Type B pancreatic cell (in vitro differentiated cells): ENCODE measurements at regions not wholly inside any gene's neighbourhood (a gene's known extent, or its start where the extent isn't known, plus 50 kb on each side); places are given as distances from the start of the nearest gene placed in this dataset.
"Not testable (repeated sequence)": the region's sequence is repeated elsewhere in the genome, so short reads cannot be mapped to it uniquely, and the experiment has no call there.

Experiments used
- DNase-seq: peaks from one replicate; pipeline ENCODE4 v3.0.0; 2021; ENCODE audit warnings: mixed read lengths; ENCODE audit not compliant: unreplicated experiment; ENCODE audit errors: extremely low spot score
- H3K27ac Mint-ChIP-seq: 2 replicates; pipeline ENCODE4 v1.8.0; 2021; ENCODE audit warnings: mild to moderate bottlenecking, mixed read lengths
- H3K27me3 Mint-ChIP-seq: 2 replicates; pipeline ENCODE4 v1.8.0; 2021; ENCODE audit warnings: mixed read lengths
- H3K36me3 Mint-ChIP-seq: 2 replicates; pipeline ENCODE4 v1.8.0; 2021; ENCODE audit warnings: mixed read lengths
- H3K4me1 Mint-ChIP-seq: one replicate; pipeline ENCODE4 v1.8.0; 2021; ENCODE audit warnings: mixed read lengths; ENCODE audit not compliant: unreplicated experiment
- H3K4me3 Mint-ChIP-seq: 2 replicates; pipeline ENCODE4 v1.8.0; 2021; ENCODE audit warnings: mild to moderate bottlenecking, mixed read lengths
- H3K9me3 Mint-ChIP-seq: 2 replicates; pipeline ENCODE4 v1.8.0; 2021; ENCODE audit warnings: mixed read lengths
- TF ChIP-seq, protein P1 (sequence below): fragments of 200-600 bp; sonication (generic); conservative IDR thresholded peaks from 2 replicates; pipeline ENCODE4 v1.5.0; 2021; ENCODE audit warnings: antibody characterized with exemption, mild to moderate bottlenecking

DNA sequence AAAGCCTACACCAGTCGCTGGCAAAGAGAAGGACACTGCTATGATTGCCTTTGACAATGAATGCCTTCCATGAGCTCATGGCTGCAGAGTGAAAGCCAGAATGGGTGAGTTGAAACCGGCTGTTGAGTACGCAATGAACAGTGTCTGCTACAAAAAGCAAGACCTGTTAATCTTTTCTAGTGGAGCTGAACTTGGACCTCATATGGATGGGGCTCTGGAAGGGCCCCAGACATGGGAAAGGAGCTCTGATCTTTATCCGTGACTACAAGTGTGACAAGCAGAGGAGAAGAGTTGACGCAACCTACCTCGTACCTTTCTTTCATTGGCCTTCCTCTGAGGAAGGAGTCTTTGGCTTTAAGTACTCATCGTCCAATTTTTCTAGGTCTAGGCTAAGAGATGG, 67.1 kb upstream of the TSC22D1 start:
- no peak overlapping the region for H3K4me3 Mint-ChIP-seq
- DNase-seq, result no peak
- H3K36me3 Mint-ChIP-seq, result no peaks in the 10 kb centered on the region
- TF ChIP-seq, protein P1, sequence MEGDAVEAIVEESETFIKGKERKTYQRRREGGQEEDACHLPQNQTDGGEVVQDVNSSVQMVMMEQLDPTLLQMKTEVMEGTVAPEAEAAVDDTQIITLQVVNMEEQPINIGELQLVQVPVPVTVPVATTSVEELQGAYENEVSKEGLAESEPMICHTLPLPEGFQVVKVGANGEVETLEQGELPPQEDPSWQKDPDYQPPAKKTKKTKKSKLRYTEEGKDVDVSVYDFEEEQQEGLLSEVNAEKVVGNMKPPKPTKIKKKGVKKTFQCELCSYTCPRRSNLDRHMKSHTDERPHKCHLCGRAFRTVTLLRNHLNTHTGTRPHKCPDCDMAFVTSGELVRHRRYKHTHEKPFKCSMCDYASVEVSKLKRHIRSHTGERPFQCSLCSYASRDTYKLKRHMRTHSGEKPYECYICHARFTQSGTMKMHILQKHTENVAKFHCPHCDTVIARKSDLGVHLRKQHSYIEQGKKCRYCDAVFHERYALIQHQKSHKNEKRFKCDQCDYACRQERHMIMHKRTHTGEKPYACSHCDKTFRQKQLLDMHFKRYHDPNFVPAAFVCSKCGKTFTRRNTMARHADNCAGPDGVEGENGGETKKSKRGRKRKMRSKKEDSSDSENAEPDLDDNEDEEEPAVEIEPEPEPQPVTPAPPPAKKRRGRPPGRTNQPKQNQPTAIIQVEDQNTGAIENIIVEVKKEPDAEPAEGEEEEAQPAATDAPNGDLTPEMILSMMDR, result no peak
- H3K4me1 Mint-ChIP-seq, result peaks cover 2% of the 10 kb centered on the region
- H3K27me3 Mint-ChIP-seq, result no peaks in the 10 kb centered on the region
- H3K27ac Mint-ChIP-seq, result no peak overlapping the region
- H3K9me3 Mint-ChIP-seq, result no peaks in the 10 kb centered on the region

DNA sequence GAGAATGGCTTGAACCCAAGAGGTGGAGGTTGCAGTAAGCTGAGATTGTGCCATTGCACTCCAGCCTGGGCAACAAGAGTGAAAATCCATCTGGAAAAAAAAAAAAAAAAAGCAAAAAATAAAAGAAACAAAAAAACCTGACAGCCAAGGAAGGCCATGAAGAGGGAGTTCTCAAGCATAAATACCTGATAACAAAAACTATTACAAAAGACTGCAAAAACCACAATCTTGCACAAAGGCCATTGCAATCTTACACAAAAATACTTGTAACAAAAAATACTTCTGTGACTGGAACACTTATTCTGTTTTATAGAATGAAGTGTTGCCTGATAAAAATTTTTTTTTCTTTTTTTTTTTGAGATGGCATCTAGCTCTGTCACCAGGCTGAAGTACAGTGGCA, 61.5 kb upstream of the TSC22D1 start:
- no peak overlapping the region for H3K27ac Mint-ChIP-seq

DNA sequence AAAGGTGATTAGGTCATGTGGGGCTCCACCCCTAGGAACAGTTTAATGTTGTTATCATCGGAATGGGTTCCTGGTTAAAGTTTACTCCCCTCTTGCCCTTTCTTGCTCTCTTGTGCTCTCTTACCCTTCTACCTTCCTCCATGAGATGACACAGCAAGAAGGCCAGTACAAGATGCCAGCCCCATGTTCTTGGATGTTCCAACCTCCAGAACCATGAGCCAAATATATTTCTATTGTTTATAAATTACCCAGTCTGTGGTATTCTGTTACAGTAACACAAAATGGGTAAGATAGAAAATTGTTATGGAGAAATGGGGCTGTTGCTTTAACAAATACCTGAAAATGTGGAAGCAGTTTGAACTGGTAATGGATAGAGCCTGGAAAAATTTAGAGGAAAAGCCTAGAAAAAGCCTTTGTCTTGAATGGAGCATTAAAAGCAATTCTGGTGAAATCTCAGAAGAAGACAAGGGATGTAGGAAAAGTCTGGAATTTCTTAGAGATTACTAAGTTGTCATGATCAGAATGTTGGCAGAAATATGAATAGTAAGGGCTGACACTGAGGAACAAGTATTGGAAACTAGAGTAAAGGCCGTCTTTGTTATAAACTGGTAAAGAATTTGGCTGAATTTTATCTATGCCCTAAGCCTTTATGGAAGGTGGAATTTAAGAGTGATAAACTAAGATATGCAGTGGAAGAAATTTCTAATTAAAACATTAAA, 53.5 kb upstream of the TSC22D1 start:
- Mint-ChIP-seq H3K27me3 (no peaks in the 10 kb centered on the region), H3K4me1 (no peaks in the 10 kb centered on the region), H3K9me3 (no peaks in the 10 kb centered on the region), H3K27ac (no peak overlapping the region), H3K4me3 (no peak overlapping the region), H3K36me3 (no peaks in the 10 kb centered on the region)
- TF ChIP-seq, protein P1, result no peak
- no peak for DNase-seq

More for the DNA sequence above, 61.5 kb upstream of the TSC22D1 start:
- H3K4me3 Mint-ChIP-seq, result no peak overlapping the region
- H3K27me3 Mint-ChIP-seq, result no peaks in the 10 kb centered on the region
- TF ChIP-seq, protein P1, result no peak
- no peaks in the 10 kb centered on the region for H3K4me1 Mint-ChIP-seq
- H3K36me3 Mint-ChIP-seq, result no peaks in the 10 kb centered on the region
- DNase-seq, result no peak
- H3K9me3 Mint-ChIP-seq, result no peaks in the 10 kb centered on the region

DNA sequence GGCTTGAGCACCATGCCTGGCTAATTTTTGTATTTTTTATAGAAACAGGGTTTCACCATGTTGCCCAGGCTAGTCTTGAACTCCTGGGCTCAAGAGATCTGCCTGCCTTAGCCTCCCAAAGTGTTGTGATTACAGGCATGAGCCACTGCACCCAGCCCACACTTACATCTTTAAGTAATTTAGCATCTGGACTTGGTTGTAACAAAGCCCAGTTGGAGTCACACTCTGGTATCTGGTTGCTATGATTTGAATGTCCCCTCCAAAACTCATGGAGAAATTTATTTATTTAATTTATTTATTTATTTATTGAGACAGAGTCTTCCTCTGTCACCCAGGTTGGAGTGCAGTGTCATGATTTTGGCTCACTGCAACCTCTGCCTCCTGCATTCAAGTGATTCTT, 52.7 kb upstream of the TSC22D1 start:
- not testable (repeated sequence) for H3K9me3 Mint-ChIP-seq, H3K27me3 Mint-ChIP-seq, H3K4me1 Mint-ChIP-seq, H3K36me3 Mint-ChIP-seq, H3K27ac Mint-ChIP-seq, DNase-seq, H3K4me3 Mint-ChIP-seq

DNA sequence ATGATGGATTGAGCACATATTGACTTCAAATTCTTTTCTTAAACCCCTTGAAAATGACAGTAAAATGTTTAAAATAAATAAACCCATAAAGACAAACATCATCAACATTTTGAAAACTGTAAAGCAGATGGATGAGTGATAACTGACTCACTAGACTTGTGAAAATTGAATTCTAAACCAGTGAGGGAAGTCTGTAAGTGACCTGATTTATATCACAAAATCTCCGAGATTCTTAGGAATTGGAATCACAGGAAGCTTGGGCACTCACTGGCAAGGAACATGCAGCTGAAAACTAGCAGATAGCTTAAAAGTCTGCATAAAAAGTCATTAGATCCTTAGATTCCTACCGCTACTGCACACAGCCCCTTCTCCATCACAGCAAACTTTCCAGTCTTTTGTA, 51.3 kb upstream of the TSC22D1 start:
- Mint-ChIP-seq H3K36me3 (no peaks in the 10 kb centered on the region), H3K27ac (no peak overlapping the region), H3K9me3 (no peaks in the 10 kb centered on the region), H3K4me3 (no peak overlapping the region), H3K27me3 (no peaks in the 10 kb centered on the region), H3K4me1 (no peaks in the 10 kb centered on the region)
- TF ChIP-seq, protein P1, result no peak
- DNase-seq, result no peak

DNA sequence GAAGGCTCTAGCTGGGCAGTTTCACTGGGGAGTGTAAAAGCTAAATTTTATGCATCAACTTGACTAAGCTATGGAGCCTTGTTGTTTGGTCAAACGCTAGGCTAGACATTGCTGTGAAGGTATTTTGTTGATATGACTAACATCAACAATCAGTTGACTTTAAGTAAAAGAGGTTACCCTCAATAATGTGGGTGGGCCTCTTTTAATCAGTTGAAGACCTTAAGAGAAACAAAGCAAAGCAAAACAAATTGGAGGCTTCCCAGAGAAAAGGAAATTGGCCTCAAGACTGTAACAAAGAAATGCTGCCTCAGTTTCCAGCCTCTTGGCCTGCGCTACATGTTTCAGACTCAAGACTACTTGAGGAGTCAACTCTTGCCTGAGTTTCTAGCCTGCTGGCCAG, 50.0 kb upstream of the TSC22D1 start:
- Mint-ChIP-seq H3K4me3 (no peak overlapping the region), H3K27ac (no peak overlapping the region), H3K9me3 (no peaks in the 10 kb centered on the region), H3K36me3 (no peaks in the 10 kb centered on the region), H3K27me3 (no peaks in the 10 kb centered on the region), H3K4me1 (no peaks in the 10 kb centered on the region)
- TF ChIP-seq, protein P1, result no peak
- DNase-seq, result no peak
